Upper lobe of left lung (tissue), 6 donors: ENCODE measurements at regions not wholly inside any gene's neighbourhood (a gene's known extent, or its start where the extent isn't known, plus 50 kb on each side); places are given as distances from the start of the nearest gene placed in this dataset.
"Not testable (repeated sequence)": the region's sequence is repeated elsewhere in the genome, so short reads cannot be mapped to it uniquely, and the experiment has no call there.

Source experiments
- ATAC-seq, 2 donors: fragments of 200-7000 bp; cut with Tn5 transposase; one replicate each; pipeline ENCODE4 v1.9.1; 2022; ENCODE audit warnings: mild to moderate bottlenecking in 2 of 2, moderate library complexity in 2 of 2; ENCODE audit not compliant: low FRiP score in 2 of 2
- DNase-seq, 2 donors: peaks; one replicate each; pipeline ENCODE4 v3.0.0-alpha.2; 2019 to 2020
- H3K27ac ChIP-seq, 4 donors: fragments of 200-600 bp; sonication (generic); one replicate each; pipeline ENCODE4 v1.5.1; 2016 to 2019
- H3K27me3 ChIP-seq, 4 donors: fragments of 200-600 bp; sonication (generic); one replicate each; pipeline ENCODE4 v1.5.1; 2017 to 2019
- H3K36me3 ChIP-seq, 4 donors: fragments of 200-600 bp; sonication (generic); one replicate each; pipeline ENCODE4 v1.5.1; 2016 to 2019
- H3K4me1 ChIP-seq, 4 donors: fragments of 200-600 bp; sonication (generic); one replicate each; pipeline ENCODE4 v1.5.1; 2018 to 2019
- H3K4me3 ChIP-seq, 4 donors: fragments of 200-600 bp; sonication (generic); one replicate each; pipeline ENCODE4 v1.5.1; 2017 to 2019; ENCODE audit warnings: mild to moderate bottlenecking in 2 of 4, moderate library complexity in 1 of 4
- H3K9me3 ChIP-seq, 4 donors: fragments of 200-600 bp; sonication (generic); one replicate each; pipeline ENCODE4 v1.5.1; 2018 to 2019
- CTCF ChIP-seq, 6 experiments: fragments of 450-650 bp in 4 of 6; fragments of 200-600 bp in 2 of 6; sonication (generic) in 2 of 6; IDR thresholded peaks; one replicate each; pipeline ENCODE4 v1.5.1; 2016 to 2019; ENCODE audit warnings: antibody characterized with exemption in 6 of 6
- EP300 ChIP-seq, 4 donors: sonication (generic); formaldehyde crosslinking; IDR thresholded peaks; one replicate each; pipeline ENCODE4 v1.5.1; 2017; ENCODE audit warnings: antibody characterized with exemption in 4 of 4, control low read depth in 2 of 4
- POLR2A ChIP-seq, 4 donors: fragments of 450-650 bp; IDR thresholded peaks; one replicate each; pipeline ENCODE4 v1.5.1; 2016 to 2017; ENCODE audit warnings: antibody characterized with exemption in 4 of 4, mild to moderate bottlenecking in 2 of 4
- POLR2AphosphoS5 ChIP-seq, 2 donors: sonication (generic); formaldehyde crosslinking; IDR thresholded peaks; one replicate each; pipeline ENCODE4 v1.5.1; 2017; ENCODE audit warnings: antibody characterized with exemption in 2 of 2
- WGBS, 2 donors: methylation state at CpG; one replicate each; pipeline ENCODE4 v1.1.5; 2017 to 2018; 5-methylcytosine and 5-hydroxymethylcytosine counted together
- donor health status: DM: no; HTN: no; CAD: no; lungs with moderate emphysema.
- donor health status: DM: no; HTN: yes; CAD: no; lungs with severe emphysema.

- H3K27me3 ChIP-seq: no peaks in the 10 kb centered on the region
- no peak for ATAC-seq
- DNase-seq: no peak
- no peak for TF ChIP-seq CTCF (IDR thresholded peaks at IDR 0.05)
- no peak for TF ChIP-seq POLR2AphosphoS5 (IDR thresholded peaks at IDR 0.05)
- TF ChIP-seq EP300 (IDR thresholded peaks at IDR 0.05): no peak
- TF ChIP-seq POLR2A (IDR thresholded peaks at IDR 0.05): no peak
- WGBS, 2 donors: 80 to 84% methylated on average over 6 of the region's 6 CpGs
- H3K4me3 ChIP-seq: no peak overlapping the region
- H3K9me3 ChIP-seq: no peaks in the 10 kb centered on the region
- no peak overlapping the region for H3K27ac ChIP-seq
- no peaks in the 10 kb centered on the region for H3K4me1 ChIP-seq
- no peaks in the 10 kb centered on the region for H3K36me3 ChIP-seq
These were observed 57.2 kb downstream of the BMP15 start for GRCh38 chrX:50967736-50968135.

- H3K36me3 ChIP-seq, H3K27me3 ChIP-seq, H3K4me1 ChIP-seq, ATAC-seq, H3K4me3 ChIP-seq, H3K9me3 ChIP-seq, H3K27ac ChIP-seq, DNase-seq: not testable (repeated sequence)
- whole genome bisulfite sequencing, 2 donors: 68 to 78% methylated on average over 4 to 7 of the region's 7 CpGs
These were observed 58.5 kb downstream of the BMP15 start for GRCh38 chrX:50968871-50969635.

- 80 to 83% methylated on average over 2 of the region's 2 CpGs for WGBS, 2 donors
- no peaks in the 10 kb centered on the region for H3K27me3 ChIP-seq
These were observed 60.9 kb downstream of the BMP15 start for GRCh38 chrX:50971395-50971794.

GRCh38 chrX:50973199-50973598, 62.7 kb downstream of the BMP15 start:
- no peak for ATAC-seq
- H3K27me3 ChIP-seq: no peaks in the 10 kb centered on the region
- no peak overlapping the region for H3K27ac ChIP-seq
- H3K4me1 ChIP-seq: no peaks in the 10 kb centered on the region
- H3K9me3 ChIP-seq: no peaks in the 10 kb centered on the region
- no peak for DNase-seq
- TF ChIP-seq POLR2A (IDR thresholded peaks at IDR 0.05) (no peak), EP300 (IDR thresholded peaks at IDR 0.05) (no peak), CTCF (IDR thresholded peaks at IDR 0.05) (no peak), POLR2AphosphoS5 (IDR thresholded peaks at IDR 0.05) (no peak)
- H3K36me3 ChIP-seq: no peaks in the 10 kb centered on the region
- 70 to 91% methylated on average over 3 of the region's 3 CpGs for WGBS, 2 donors
- no peak overlapping the region for H3K4me3 ChIP-seq

More at GRCh38 chrX:50971395-50971794, 60.9 kb downstream of the BMP15 start:
- ATAC-seq (no peak), DNase-seq (no peak)
- no peaks in the 10 kb centered on the region for H3K4me1 ChIP-seq
- no peak overlapping the region for H3K27ac ChIP-seq
- TF ChIP-seq CTCF (IDR thresholded peaks at IDR 0.05) (no peak), POLR2A (IDR thresholded peaks at IDR 0.05) (no peak), POLR2AphosphoS5 (IDR thresholded peaks at IDR 0.05) (no peak), EP300 (IDR thresholded peaks at IDR 0.05) (no peak)
- H3K4me3 ChIP-seq: no peak overlapping the region
- no peaks in the 10 kb centered on the region for H3K36me3 ChIP-seq
- no peaks in the 10 kb centered on the region for H3K9me3 ChIP-seq

- Histone ChIP-seq H3K9me3 (no peaks in the 10 kb centered on the region), H3K4me3 (no peak overlapping the region), H3K27ac (no peak overlapping the region), H3K27me3 (no peaks in the 10 kb centered on the region), H3K4me1 (no peaks in the 10 kb centered on the region), H3K36me3 (no peaks in the 10 kb centered on the region)
- ATAC-seq: no peak
- WGBS, 2 donors: 59 to 76% methylated on average over 13 of the region's 13 CpGs
- no peak for DNase-seq
- no peak for TF ChIP-seq POLR2A (IDR thresholded peaks at IDR 0.05)
- no peak for TF ChIP-seq EP300 (IDR thresholded peaks at IDR 0.05)
These were observed 68.6 kb downstream of the BMP15 start for GRCh38 chrX:50978920-50979682.
